BLaER1 treated with 17β-estradiol and CSF1 and Interleukin-3, amounts not matched to agents 10 nM and 100 nM (cell line): ENCODE measurements at regions not wholly inside any gene's neighbourhood (a gene's known extent, or its start where the extent isn't known, plus 50 kb on each side); places are given as distances from the start of the nearest gene placed in this dataset.

Experiments
- H3K27ac ChIP-seq, 11 experiments: shearing (Covaris generic); formaldehyde crosslinking; 2 replicates each; pipeline ENCODE4 v1.8.1; 2022
- H3K27me3 ChIP-seq, 11 experiments: shearing (Covaris generic); formaldehyde crosslinking; 2 replicates each; pipeline ENCODE4 v1.8.1; 2022
- H3K36me3 ChIP-seq, 11 experiments: shearing (Covaris generic); formaldehyde crosslinking; 2 replicates each; pipeline ENCODE4 v1.8.1; 2022
- H3K4me1 ChIP-seq, 10 experiments: shearing (Covaris generic); formaldehyde crosslinking; 2 replicates each; pipeline ENCODE4 v1.8.1; 2022
- H3K4me2 ChIP-seq, 11 experiments: shearing (Covaris generic); formaldehyde crosslinking; 2 replicates each; pipeline ENCODE4 v1.8.1; 2022
- H3K4me3 ChIP-seq, 10 experiments: shearing (Covaris generic); formaldehyde crosslinking; 2 replicates each; pipeline ENCODE4 v1.8.1; 2022
- H3K9ac ChIP-seq, 11 experiments: shearing (Covaris generic); formaldehyde crosslinking; 2 replicates each; pipeline ENCODE4 v1.8.1; 2022
- H3K9me3 ChIP-seq, 11 experiments: shearing (Covaris generic); formaldehyde crosslinking; replicated peaks in 1 of 11; 2 replicates each; pipeline ENCODE4 v1.8.1; 2022
- H4K20me1 ChIP-seq, 11 experiments: shearing (Covaris generic); formaldehyde crosslinking; 2 replicates each; pipeline ENCODE4 v1.8.1; 2022
- Cebpa-rat ChIP-seq, 11 experiments: shearing (Covaris generic); IDR thresholded peaks; 2 replicates each; pipeline ENCODE4 v1.8.1; 2022

GRCh38 chr20:40945189-40945588 lies 83.4 kb upstream of the TOP1 start:
- Histone ChIP-seq H3K4me3 (no peak overlapping the region), H3K27ac (no peak overlapping the region), H3K4me1 (peaks cover 39 to 61% (median 56%) of the 10 kb centered on the region in 10 experiments), H3K36me3 (no peaks in the 10 kb centered on the region), H3K9me3 (no peaks in the 10 kb centered on the region), H4K20me1 (no peaks in the 10 kb centered on the region), H3K4me2 (peak overlapping the region; percentile 56 to 80 (median 68); a peak in 21 of 22 replicates), H3K27me3 (no peaks in the 10 kb centered on the region), H3K9ac (0 out of 22 replicates have a peak overlapping the region, but pooled peaks of 1 of the 11 experiments have one; percentile 22)
- no peak for TF ChIP-seq Cebpa-rat (IDR thresholded peaks at IDR 0.05)

GRCh38 chr20:40945754-40946450 lies 82.7 kb upstream of the TOP1 start:
- Histone ChIP-seq H3K9ac (0 out of 22 replicates have a peak overlapping the region, but pooled peaks of 1 of the 11 experiments have one; percentile 22), H3K27ac (no peak overlapping the region), H4K20me1 (no peaks in the 10 kb centered on the region), H3K36me3 (no peaks in the 10 kb centered on the region), H3K4me3 (no peak overlapping the region), H3K4me2 (peak overlapping the region; percentile 56 to 80 (median 68); a peak in 20 of 22 replicates), H3K4me1 (peaks cover 39 to 54% (median 50%) of the 10 kb centered on the region in 10 experiments), H3K27me3 (no peaks in the 10 kb centered on the region), H3K9me3 (no peaks in the 10 kb centered on the region)
- no peak for TF ChIP-seq Cebpa-rat (IDR thresholded peaks at IDR 0.05)

- Histone ChIP-seq H3K27me3 (no peaks in the 10 kb centered on the region), H3K9ac (no peak overlapping the region), H3K9me3 (no peaks in the 10 kb centered on the region), H4K20me1 (no peaks in the 10 kb centered on the region), H3K27ac (no peak overlapping the region), H3K4me2 (peak overlapping the region in 2 of 11 experiments; percentile 57 to 61; a peak in 3 of 22 replicates), H3K4me3 (no peak overlapping the region), H3K36me3 (no peaks in the 10 kb centered on the region), H3K4me1 (peaks cover 33 to 48% (median 45%) of the 10 kb centered on the region in 10 experiments)
- no peak for TF ChIP-seq Cebpa-rat (IDR thresholded peaks at IDR 0.05)
These were observed 82.2 kb upstream of the TOP1 start for GRCh38 chr20:40946451-40946850.

- no peaks in the 10 kb centered on the region for H3K27me3 ChIP-seq
- no peak overlapping the region for H3K27ac ChIP-seq
- H4K20me1 ChIP-seq: no peaks in the 10 kb centered on the region
- no peak overlapping the region for H3K4me3 ChIP-seq
- H3K36me3 ChIP-seq: no peaks in the 10 kb centered on the region
- H3K4me2 ChIP-seq: no peak overlapping the region
- H3K4me1 ChIP-seq: peaks cover 21 to 32% (median 27%) of the 10 kb centered on the region in 10 experiments
- no peak for TF ChIP-seq Cebpa-rat (IDR thresholded peaks at IDR 0.05)
- H3K9ac ChIP-seq: no peak overlapping the region
- H3K9me3 ChIP-seq: peaks cover 0 to 3% (median under 1%) of the 10 kb centered on the region in 11 experiments; a peak in 9 of 22 replicates
These were observed 80.0 kb upstream of the TOP1 start for GRCh38 chr20:40948465-40949267.

- H3K36me3 ChIP-seq: no peaks in the 10 kb centered on the region
- H3K4me2 ChIP-seq: 0 out of 22 replicates have a peak overlapping the region, but pooled peaks of 3 of the 11 experiments have one; percentile 2 to 26 (median 11)
- no peaks in the 10 kb centered on the region for H3K27me3 ChIP-seq
- TF ChIP-seq Cebpa-rat (IDR thresholded peaks at IDR 0.05): no peak
- no peak overlapping the region for H3K9ac ChIP-seq
- peaks cover 14 to 28% (median 20%) of the 10 kb centered on the region in 10 experiments for H3K4me1 ChIP-seq
- H3K4me3 ChIP-seq: no peak overlapping the region
- H4K20me1 ChIP-seq: no peaks in the 10 kb centered on the region
- H3K27ac ChIP-seq: no peak overlapping the region
- peaks cover 0 to 10% (median 7%) of the 10 kb centered on the region in 11 experiments; a peak in 13 of 22 replicates for H3K9me3 ChIP-seq
These were observed 79.3 kb upstream of the TOP1 start for GRCh38 chr20:40949346-40949745.

- Histone ChIP-seq H3K4me3 (no peak overlapping the region), H3K27ac (no peak overlapping the region), H3K9ac (no peak overlapping the region), H4K20me1 (no peaks in the 10 kb centered on the region), H3K27me3 (no peaks in the 10 kb centered on the region), H3K4me1 (peaks cover 14 to 34% (median 20%) of the 10 kb centered on the region in 10 experiments), H3K36me3 (no peaks in the 10 kb centered on the region), H3K4me2 (no peak overlapping the region), H3K9me3 (peaks cover 0 to 15% (median 9%) of the 10 kb centered on the region in 11 experiments; a peak in 13 of 22 replicates)
- TF ChIP-seq Cebpa-rat (IDR thresholded peaks at IDR 0.05): no peak
These were observed 76.5 kb upstream of the TOP1 start for GRCh38 chr20:40952136-40952535.

- Histone ChIP-seq H3K27me3 (no peaks in the 10 kb centered on the region), H3K4me3 (no peak overlapping the region), H3K9me3 (peaks cover 0 to 15% (median 9%) of the 10 kb centered on the region in 11 experiments; a peak in 13 of 22 replicates), H4K20me1 (no peaks in the 10 kb centered on the region), H3K4me2 (peak overlapping the region in 3 of 11 experiments; percentile 12 to 48 (median 28); a peak in 3 of 22 replicates), H3K9ac (no peak overlapping the region), H3K4me1 (peaks cover 18 to 39% (median 24%) of the 10 kb centered on the region in 10 experiments), H3K36me3 (no peaks in the 10 kb centered on the region), H3K27ac (no peak overlapping the region)
- TF ChIP-seq Cebpa-rat (IDR thresholded peaks at IDR 0.05): no peak
These were observed 75.2 kb upstream of the TOP1 start for GRCh38 chr20:40953416-40953815.

GRCh38 chr20:40953856-40954255 lies 74.8 kb upstream of the TOP1 start:
- Histone ChIP-seq H3K27me3 (no peaks in the 10 kb centered on the region), H3K4me1 (peaks cover 18 to 39% (median 24%) of the 10 kb centered on the region in 10 experiments), H4K20me1 (no peaks in the 10 kb centered on the region), H3K27ac (no peak overlapping the region), H3K4me2 (peak overlapping the region in 3 of 11 experiments; percentile 12 to 48 (median 28); a peak in 3 of 22 replicates), H3K36me3 (no peaks in the 10 kb centered on the region), H3K9ac (no peak overlapping the region), H3K9me3 (peaks cover 0 to 15% (median 9%) of the 10 kb centered on the region in 11 experiments; a peak in 13 of 22 replicates), H3K4me3 (no peak overlapping the region)
- TF ChIP-seq Cebpa-rat (IDR thresholded peaks at IDR 0.05): no peak
